Gastroesophageal sphincter (tissue), 4 donors: ENCODE measurements at regions not wholly inside any gene's neighbourhood (a gene's known extent, or its start where the extent isn't known, plus 50 kb on each side); places are given as distances from the start of the nearest gene placed in this dataset.

ENCODE experiments used
- ATAC-seq: fragments of 150-250 bp; one replicate; pipeline ENCODE4 v1.9.1; 2016; ENCODE audit warnings: mild to moderate bottlenecking, moderate library complexity
- H3K27ac ChIP-seq, 4 donors: fragments of 200-600 bp; sonication (generic) in 3 of 4; 1 replicate in 3 of 4; 2 replicates in 1 of 4; pipeline ENCODE4 v1.5.1; 2016 to 2019
- H3K27me3 ChIP-seq: fragments of 200-600 bp; sonication (generic); one replicate; pipeline ENCODE4 v1.5.1; 2019
- H3K36me3 ChIP-seq, 2 donors: fragments of 200-600 bp; sonication (generic); one replicate each; pipeline ENCODE4 v1.5.1; 2019; ENCODE audit warnings: control low read depth in 1 of 2
- H3K4me1 ChIP-seq, 3 donors: fragments of 200-600 bp; sonication (generic); 1 replicate in 2 of 3; 2 replicates in 1 of 3; pipeline ENCODE4 v1.5.1; 2016 to 2019; ENCODE audit warnings: control low read depth in 2 of 3
- H3K4me3 ChIP-seq, 2 donors: fragments of 200-600 bp; sonication (generic); one replicate each; pipeline ENCODE4 v1.5.1; 2019; ENCODE audit warnings: mild to moderate bottlenecking in 1 of 2, moderate library complexity in 1 of 2
- H3K9me3 ChIP-seq, 3 donors: fragments of 200-600 bp; sonication (generic); one replicate each; pipeline ENCODE4 v1.5.1; 2017 to 2019; ENCODE audit warnings: control low read depth in 2 of 3
- CTCF ChIP-seq, 4 experiments: fragments of 200-600 bp in 2 of 4; fragments of 450-650 bp in 2 of 4; sonication (generic) in 1 of 4; IDR thresholded peaks; one replicate each; pipeline ENCODE4 v1.5.1; 2017 to 2019; ENCODE audit warnings: antibody characterized with exemption in 4 of 4, mild to moderate bottlenecking in 2 of 4, moderate library complexity in 2 of 4
- EP300 ChIP-seq: sonication (generic); formaldehyde crosslinking; IDR thresholded peaks from one replicate; pipeline ENCODE4 v1.6.1; 2017; ENCODE audit warnings: antibody characterized with exemption, mild to moderate bottlenecking
- POLR2A ChIP-seq, 2 donors: fragments of 450-650 bp; IDR thresholded peaks; one replicate each; pipeline ENCODE4 v1.6.1; 2017; ENCODE audit warnings: antibody characterized with exemption in 2 of 2, mild to moderate bottlenecking in 2 of 2, moderate library complexity in 1 of 2
- POLR2AphosphoS5 ChIP-seq: sonication (generic); formaldehyde crosslinking; IDR thresholded peaks from one replicate; pipeline ENCODE4 v1.6.1; 2017; ENCODE audit warnings: antibody characterized with exemption
- WGBS, 2 donors: methylation state at CpG; one replicate each; pipeline ENCODE4 v1.1.5; 2018; ENCODE audit warnings: low coverage in 1 of 2; 5-methylcytosine and 5-hydroxymethylcytosine counted together

GRCh38 chr11:97259434-97259833 is 869.6 kb downstream of the JRKL start:
- Histone ChIP-seq H3K27me3 (no peaks in the 10 kb centered on the region), H3K9me3 (no peaks in the 10 kb centered on the region), H3K4me3 (no peak overlapping the region), H3K4me1 (no peaks in the 10 kb centered on the region), H3K36me3 (no peaks in the 10 kb centered on the region), H3K27ac (no peak overlapping the region)
- ATAC-seq, result no peak
- TF ChIP-seq EP300 (no peak), POLR2AphosphoS5 (no peak), POLR2A (IDR thresholded peaks at IDR 0.05) (no peak), CTCF (IDR thresholded peaks at IDR 0.05) (no peak)
- WGBS, 2 donors, result 94 to 100% methylated on average over 3 of the region's 3 CpGs

- Histone ChIP-seq H3K36me3 (no peaks in the 10 kb centered on the region), H3K4me3 (no peak overlapping the region), H3K27me3 (no peaks in the 10 kb centered on the region), H3K27ac (no peak overlapping the region), H3K9me3 (no peaks in the 10 kb centered on the region), H3K4me1 (no peaks in the 10 kb centered on the region)
- TF ChIP-seq CTCF (IDR thresholded peaks at IDR 0.05) (no peak), POLR2A (IDR thresholded peaks at IDR 0.05) (no peak), EP300 (no peak), POLR2AphosphoS5 (no peak)
- 90 to 100% methylated on average over 3 of the region's 3 CpGs for WGBS, 2 donors
- no peak for ATAC-seq
Observed at GRCh38 chr11:97259884-97260283, 870.1 kb downstream of the JRKL start.

- no peak for ATAC-seq
- no peaks in the 10 kb centered on the region for H3K9me3 ChIP-seq
- H3K27me3 ChIP-seq, result no peaks in the 10 kb centered on the region
- TF ChIP-seq POLR2AphosphoS5 (no peak), CTCF (IDR thresholded peaks at IDR 0.05) (no peak), EP300 (no peak), POLR2A (IDR thresholded peaks at IDR 0.05) (no peak)
- H3K36me3 ChIP-seq, result no peaks in the 10 kb centered on the region
- 72 to 77% methylated on average over 4 to 5 of the region's 5 CpGs for WGBS, 2 donors
- H3K27ac ChIP-seq, result no peak overlapping the region
- no peaks in the 10 kb centered on the region for H3K4me1 ChIP-seq
- H3K4me3 ChIP-seq, result no peak overlapping the region
Observed at GRCh38 chr11:97263183-97263858, 873.5 kb downstream of the JRKL start.

DNA sequence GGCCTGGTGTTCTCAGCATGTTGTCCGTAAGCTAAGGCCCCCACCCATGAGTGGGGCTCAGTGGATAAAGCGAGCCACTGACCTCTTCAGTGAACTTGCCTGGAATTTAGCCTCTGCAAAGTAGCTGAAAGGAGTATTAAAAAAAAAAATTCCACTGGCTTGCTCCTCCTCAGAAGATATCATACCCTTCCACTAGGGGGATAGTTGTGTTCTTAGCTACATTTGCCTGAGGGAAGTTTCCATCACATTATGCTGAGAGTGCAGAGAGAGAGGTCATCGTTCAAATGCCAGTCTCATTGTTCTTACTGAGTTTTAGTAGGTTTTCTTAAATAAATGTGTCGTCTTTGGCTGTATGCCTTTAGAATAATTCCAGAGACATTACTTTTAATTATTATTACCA is 879.7 kb downstream of the JRKL start:
- H3K4me1 ChIP-seq, result no peaks in the 10 kb centered on the region
- 45 to 75% methylated on average over 2 to 3 of the region's 4 CpGs for WGBS, 2 donors
- TF ChIP-seq POLR2A (IDR thresholded peaks at IDR 0.05), result no peak
- TF ChIP-seq CTCF (IDR thresholded peaks at IDR 0.05), result no peak
- no peak for TF ChIP-seq POLR2AphosphoS5
- no peak for TF ChIP-seq EP300
- ATAC-seq, result no peak
- H3K36me3 ChIP-seq, result no peaks in the 10 kb centered on the region
- peaks cover 0 to 13% (median 0%) of the 10 kb centered on the region in 3 donors for H3K9me3 ChIP-seq
- no peak overlapping the region for H3K27ac ChIP-seq
- no peaks in the 10 kb centered on the region for H3K27me3 ChIP-seq
- H3K4me3 ChIP-seq, result no peak overlapping the region

- Histone ChIP-seq H3K27ac (no peak overlapping the region), H3K36me3 (no peaks in the 10 kb centered on the region), H3K4me1 (no peaks in the 10 kb centered on the region), H3K27me3 (no peaks in the 10 kb centered on the region), H3K4me3 (no peak overlapping the region), H3K9me3 (peaks cover 0 to 17% (median 0%) of the 10 kb centered on the region in 3 donors)
- WGBS, 2 donors, result no CpG with 5 or more reads among the region's 4 CpGs
- TF ChIP-seq POLR2A (IDR thresholded peaks at IDR 0.05) (no peak), CTCF (IDR thresholded peaks at IDR 0.05) (no peak), EP300 (no peak), POLR2AphosphoS5 (no peak)
- ATAC-seq, result no peak
Observed at GRCh38 chr11:97279341-97279740, 889.5 kb downstream of the JRKL start.
